B cell (primary cell): ENCODE measurements at regions not wholly inside any gene's neighbourhood (a gene's known extent, or its start where the extent isn't known, plus 50 kb on each side); places are given as distances from the start of the nearest gene placed in this dataset.
A peak's percentile ranks its signal among the peaks of the same experiment; 100 is the strongest.

Experiments
- ATAC-seq: fragments of 200-7000 bp; cut with Tn5 transposase; one replicate; pipeline ENCODE4 v1.10.0; 2021; ENCODE audit warnings: low read depth, mild to moderate bottlenecking, moderate number of reproducible peaks, moderate library complexity
- CTCF ChIA-PET: fragments of 350-600 bp; sonication (Branson Sonifier 250); formaldehyde crosslinking; loops from one replicate; lab custom pipeline; 2021; ENCODE audit warnings: antibody characterized with exemption, inconsistent platforms; lab: Charles Lee
- POLR2A ChIA-PET: fragments of 350-600 bp; sonication (Branson Sonifier 250); formaldehyde crosslinking; loops from one replicate; lab custom pipeline; 2021; ENCODE audit warnings: antibody characterized with exemption; lab: Charles Lee
- DNase-seq: peaks from one replicate; pipeline ENCODE4 v3.0.0; 2013
- H2AFZ ChIP-seq: 2 replicates; pipeline ENCODE4 v1.6.1; 2012; ENCODE audit warnings: mild to moderate bottlenecking, low read depth, low read length; ENCODE audit not compliant: insufficient read depth, poor library complexity, severe bottlenecking
- H3K27ac ChIP-seq, 2 donors: 1 replicate in 1 of 2; 2 replicates in 1 of 2; pipeline ENCODE4 v1.5.1; 2012 to 2013; ENCODE audit warnings: low read length in 2 of 2, mild to moderate bottlenecking in 2 of 2, moderate library complexity in 1 of 2
- H3K27me3 ChIP-seq, 4 experiments: fragments of 200-600 bp in 1 of 4; sonication (generic) in 1 of 4; replicated peaks in 1 of 4; 1 replicate in 2 of 4; 2 replicates in 2 of 4; pipeline versions ENCODE4 v1.6.1 to v1.7.0; 2013 to 2016; ENCODE audit warnings: low read length in 3 of 4, mild to moderate bottlenecking in 2 of 4, mixed read lengths in 1 of 4, moderate library complexity in 1 of 4; ENCODE audit not compliant: insufficient read depth in 4 of 4, control insufficient read depth in 3 of 4; ENCODE audit errors: control extremely low read depth in 1 of 4
- H3K36me3 ChIP-seq, 2 experiments: replicated peaks in 1 of 2; 1 replicate in 1 of 2; 2 replicates in 1 of 2; pipeline versions ENCODE4 v1.6.1 to v1.7.1; 2013; ENCODE audit warnings: low read length in 1 of 2; ENCODE audit not compliant: insufficient read depth in 2 of 2, control insufficient read depth in 1 of 2; ENCODE audit errors: control extremely low read depth in 1 of 2, extremely low read depth in 1 of 2
- H3K4me1 ChIP-seq, 2 donors: fragments of 200-600 bp in 1 of 2; sonication (generic) in 1 of 2; 1 replicate in 1 of 2; 2 replicates in 1 of 2; pipeline versions ENCODE4 v1.5.1 to v1.6.1; 2013 to 2017; ENCODE audit warnings: low read length in 2 of 2; ENCODE audit not compliant: control insufficient read depth in 2 of 2, insufficient read depth in 2 of 2
- H3K4me2 ChIP-seq: replicated peaks from 2 replicates; pipeline ENCODE3; 2012; ENCODE audit warnings: mild to moderate bottlenecking, low read depth, low read length; ENCODE audit not compliant: poor library complexity, severe bottlenecking
- H3K4me3 ChIP-seq, 5 experiments: fragments of 200-600 bp in 1 of 5; sonication (generic) in 1 of 5; 1 replicate in 3 of 5; 2 replicates in 2 of 5; pipeline versions ENCODE4 v1.5.1 to v1.7.0; 2011 to 2016; ENCODE audit warnings: low read length in 4 of 5, mild to moderate bottlenecking in 4 of 5, low read depth in 2 of 5, control low read depth in 1 of 5, moderate library complexity in 1 of 5; ENCODE audit not compliant: insufficient read depth in 1 of 5; ENCODE audit errors: control extremely low read depth in 1 of 5, extremely low read depth in 1 of 5
- H3K79me2 ChIP-seq: fragments of 200-600 bp; sonication (generic); one replicate; pipeline ENCODE4 v1.6.0; 2016; ENCODE audit warnings: low read length; ENCODE audit not compliant: control insufficient read depth, insufficient read depth
- H3K9ac ChIP-seq: fragments of 200-600 bp; sonication (generic); 2 replicates; pipeline ENCODE4 v1.6.1; 2017; ENCODE audit warnings: mild to moderate bottlenecking, low read length, moderate library complexity
- H3K9me3 ChIP-seq, 3 donors: one replicate each; pipeline versions ENCODE4 v1.6.1 to v1.7.1; 2013; ENCODE audit warnings: low read length in 2 of 3; ENCODE audit not compliant: control insufficient read depth in 2 of 3, insufficient read depth in 1 of 3; ENCODE audit errors: control extremely low read depth in 1 of 3
- H4K20me1 ChIP-seq: 2 replicates; pipeline ENCODE4 v1.6.0; 2012; ENCODE audit warnings: mild to moderate bottlenecking, low read length; ENCODE audit not compliant: insufficient read depth, control insufficient read depth, poor library complexity, severe bottlenecking
- H3K27ac Mint-ChIP-seq: one replicate; pipeline ENCODE4 v1.8.0; 2021; ENCODE audit warnings: mixed read lengths
- H3K27me3 Mint-ChIP-seq: one replicate; pipeline ENCODE4 v1.8.0; 2021; ENCODE audit warnings: mixed read lengths
- H3K4me1 Mint-ChIP-seq: one replicate; pipeline ENCODE4 v1.8.0; 2021; ENCODE audit warnings: mixed read lengths
- H3K4me3 Mint-ChIP-seq: one replicate; pipeline ENCODE4 v1.8.0; 2021; ENCODE audit warnings: mixed read lengths
- H3K9me3 Mint-ChIP-seq: one replicate; pipeline ENCODE4 v1.8.0; 2022; ENCODE audit warnings: mixed read lengths; ENCODE audit not compliant: insufficient read depth
- EZH2 ChIP-seq: IDR thresholded peaks from 2 replicates; pipeline ENCODE4 v1.6.1; 2012; ENCODE audit warnings: borderline replicate concordance, low read depth, mild to moderate bottlenecking, moderate library complexity, low read length; ENCODE audit not compliant: insufficient read depth, poor library complexity, severe bottlenecking
- WGBS: methylation state at CpG from one replicate; pipeline ENCODE4 v1.1.5; 2013; ENCODE audit warnings: missing lambda C conversion rate; ENCODE audit not compliant: insufficient coverage; 5-methylcytosine and 5-hydroxymethylcytosine counted together
- intact Hi-C: fragments of 100-400 bp; cut with micrococcal nuclease; formaldehyde crosslinking; loops from one replicate; pipeline ENCODE4 v1.10.0; 2022
- TF ChIP-seq, protein P1 (sequence below): fragments of 200-600 bp; IDR thresholded peaks from one replicate; pipeline ENCODE4 v1.8.0; 2022; ENCODE audit warnings: antibody characterized with exemption, mild to moderate bottlenecking

DNA sequence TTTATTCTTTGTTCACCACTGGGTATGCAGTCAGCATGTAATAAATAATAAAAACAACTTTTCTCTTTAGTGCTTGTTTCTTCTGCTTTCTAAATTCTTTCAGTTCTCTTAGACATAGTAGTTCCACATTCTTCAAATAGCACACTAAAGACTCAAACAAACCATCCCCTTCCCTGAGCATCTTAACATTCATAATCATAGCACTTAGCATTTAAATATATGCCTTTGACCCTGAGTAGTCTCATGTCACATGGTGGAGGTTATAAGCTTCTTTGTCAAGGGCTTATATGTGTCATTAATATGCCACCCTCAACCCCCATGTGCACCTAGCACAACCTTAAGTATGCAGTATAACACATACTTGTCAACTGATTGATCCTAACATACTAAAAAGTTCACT lies 212.7 kb downstream of the PHLDA1 start:
- no peaks in the 10 kb centered on the region for H4K20me1 ChIP-seq
- no peak overlapping the region for H2AFZ ChIP-seq
- H3K4me1 Mint-ChIP-seq: peaks cover 12% of the 10 kb centered on the region
- DNase-seq (no peak), ATAC-seq (no peak)
- peaks cover 20% of the 10 kb centered on the region for H3K27me3 Mint-ChIP-seq
- H3K4me3 ChIP-seq: no peak overlapping the region
- H3K4me2 ChIP-seq: no peak overlapping the region
- no peak overlapping the region for H3K27ac ChIP-seq
- intact Hi-C loops: no loop called here
- H3K36me3 ChIP-seq: no peaks in the 10 kb centered on the region
- H3K27me3 ChIP-seq: peaks cover 0 to 4% (median 1%) of the 10 kb centered on the region in 4 experiments
- CTCF ChIA-PET: no interaction called here
- TF ChIP-seq, protein P1, sequence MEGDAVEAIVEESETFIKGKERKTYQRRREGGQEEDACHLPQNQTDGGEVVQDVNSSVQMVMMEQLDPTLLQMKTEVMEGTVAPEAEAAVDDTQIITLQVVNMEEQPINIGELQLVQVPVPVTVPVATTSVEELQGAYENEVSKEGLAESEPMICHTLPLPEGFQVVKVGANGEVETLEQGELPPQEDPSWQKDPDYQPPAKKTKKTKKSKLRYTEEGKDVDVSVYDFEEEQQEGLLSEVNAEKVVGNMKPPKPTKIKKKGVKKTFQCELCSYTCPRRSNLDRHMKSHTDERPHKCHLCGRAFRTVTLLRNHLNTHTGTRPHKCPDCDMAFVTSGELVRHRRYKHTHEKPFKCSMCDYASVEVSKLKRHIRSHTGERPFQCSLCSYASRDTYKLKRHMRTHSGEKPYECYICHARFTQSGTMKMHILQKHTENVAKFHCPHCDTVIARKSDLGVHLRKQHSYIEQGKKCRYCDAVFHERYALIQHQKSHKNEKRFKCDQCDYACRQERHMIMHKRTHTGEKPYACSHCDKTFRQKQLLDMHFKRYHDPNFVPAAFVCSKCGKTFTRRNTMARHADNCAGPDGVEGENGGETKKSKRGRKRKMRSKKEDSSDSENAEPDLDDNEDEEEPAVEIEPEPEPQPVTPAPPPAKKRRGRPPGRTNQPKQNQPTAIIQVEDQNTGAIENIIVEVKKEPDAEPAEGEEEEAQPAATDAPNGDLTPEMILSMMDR: no peak
- no peak for TF ChIP-seq EZH2
- no peaks in the 10 kb centered on the region for H3K79me2 ChIP-seq
- POLR2A ChIA-PET: no interaction called here
- H3K9me3 ChIP-seq: no peaks in the 10 kb centered on the region
- H3K4me3 Mint-ChIP-seq: no peak overlapping the region
- H3K9ac ChIP-seq: no peak overlapping the region
- H3K27ac Mint-ChIP-seq: no peak overlapping the region
- H3K9me3 Mint-ChIP-seq: no peaks in the 10 kb centered on the region
- H3K4me1 ChIP-seq: peaks cover 11 to 12% of the 10 kb centered on the region in 2 donors

GRCh38 chr12:75816897-75817296 lies 214.7 kb downstream of the PHLDA1 start:
- Histone ChIP-seq H3K9me3 (no peaks in the 10 kb centered on the region), H3K9ac (no peak overlapping the region), H2AFZ (no peak overlapping the region), H3K27ac (no peak overlapping the region), H3K79me2 (no peaks in the 10 kb centered on the region), H3K27me3 (no peaks in the 10 kb centered on the region), H3K36me3 (no peaks in the 10 kb centered on the region), H3K4me1 (peaks cover 11 to 12% of the 10 kb centered on the region in 2 donors), H3K4me3 (no peak overlapping the region), H4K20me1 (no peaks in the 10 kb centered on the region), H3K4me2 (no peak overlapping the region)
- ATAC-seq (peak; percentile 31), DNase-seq (no peak)
- intact Hi-C loops: loop anchor here (2.0 kb wide), 1 partner anchor 220 kb away; no protein-coding TSS in a partner anchor
- CTCF ChIA-PET: interaction anchor here (1.5 to 2.1 kb wide), 2 partner anchors 214 to 220 kb away, joined by 4 to 5 read pairs; partner anchors contain the start of gene PHLDA1
- no peak for TF ChIP-seq EZH2
- TF ChIP-seq, protein P1: no peak
- POLR2A ChIA-PET: no interaction called here
- H3K4me3 Mint-ChIP-seq: no peak overlapping the region
- H3K27ac Mint-ChIP-seq: no peak overlapping the region
- H3K9me3 Mint-ChIP-seq: no peaks in the 10 kb centered on the region
- H3K4me1 Mint-ChIP-seq: peaks cover 17% of the 10 kb centered on the region
- WGBS: no CpG with 5 or more reads among the region's 1 CpG
- peaks cover 5% of the 10 kb centered on the region for H3K27me3 Mint-ChIP-seq
